ENCODE measurements at regions not wholly inside any gene's neighbourhood (a gene's known extent, or its start where the extent isn't known, plus 50 kb on each side); places are given as distances from the start of the nearest gene placed in this dataset.

- no peak for DNase-seq
These were observed 62.3 kb upstream of the NUDT4 start for GRCh38 chr12:93315385-93315906.

GRCh38 chr12:93315907-93316622, 61.7 kb upstream of the NUDT4 start:
- DNase-seq = no peak

- DNase-seq = no peak
These were observed 61.1 kb upstream of the NUDT4 start for GRCh38 chr12:93316623-93316971.

- no peak for DNase-seq
These were observed 60.5 kb upstream of the NUDT4 start for GRCh38 chr12:93317227-93317626.

DNA sequence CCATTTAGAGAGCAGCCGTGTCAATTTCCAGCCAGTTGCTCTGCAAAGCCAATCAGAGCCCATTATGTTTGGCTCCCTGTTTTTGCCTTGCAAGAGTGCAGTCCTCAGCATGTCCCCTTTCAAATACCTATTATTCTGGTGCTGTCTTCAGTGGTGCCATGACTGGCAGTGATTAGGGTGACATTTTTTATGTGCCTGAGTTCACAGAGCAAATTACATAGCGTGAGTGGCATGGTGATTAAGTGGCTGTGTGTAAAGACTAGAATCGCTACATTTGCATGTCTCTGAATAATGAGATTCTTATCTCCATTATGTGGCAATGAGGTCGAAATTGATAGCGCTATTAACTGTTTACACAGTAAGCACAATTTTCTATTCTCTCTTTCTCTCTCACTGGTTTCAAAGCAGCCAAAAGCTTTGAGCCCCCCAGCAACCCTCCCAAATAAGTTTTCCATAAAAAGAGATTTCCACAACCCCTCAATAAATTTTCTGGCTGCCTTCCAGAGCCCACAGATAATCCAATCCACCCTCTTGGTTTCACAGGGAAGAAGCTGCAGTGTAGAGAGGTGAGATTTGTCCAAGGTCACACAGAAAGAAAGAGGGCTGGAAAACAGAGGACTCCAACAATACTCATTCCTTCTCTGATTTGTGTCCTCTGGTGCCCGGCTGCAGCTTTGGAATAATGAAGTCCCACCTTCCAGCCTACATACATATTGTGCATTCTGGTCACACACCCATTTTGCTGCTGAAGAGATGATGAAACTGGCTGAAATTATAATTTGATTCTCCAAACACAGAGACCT, 58.8 kb upstream of the NUDT4 start:
- DNase-seq = no peak

- DNase-seq = no peak
These were observed 58.1 kb upstream of the NUDT4 start for GRCh38 chr12:93319523-93320050.

DNA sequence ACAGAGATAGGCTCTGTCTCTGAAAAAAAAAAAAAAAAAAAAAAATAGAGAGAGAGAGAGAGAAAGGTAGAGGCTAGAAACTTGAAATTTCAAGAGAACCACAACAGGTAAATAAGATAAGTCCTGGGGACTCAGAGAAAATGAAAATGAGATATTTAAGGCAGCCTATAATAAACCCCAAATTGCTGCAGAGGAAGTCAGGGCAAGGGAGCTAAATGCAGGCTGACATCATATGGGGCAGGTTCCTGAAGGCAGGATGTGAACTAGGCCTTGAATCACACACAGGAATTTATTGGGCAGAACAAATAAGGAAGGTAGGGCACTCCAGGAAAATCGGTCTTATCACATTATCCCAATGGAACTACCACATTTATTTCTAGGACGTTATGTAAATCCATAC, 54.9 kb upstream of the NUDT4 start:
- DNase-seq = no peak

GRCh38 chr12:93323625-93324329, 53.9 kb upstream of the NUDT4 start:
- DNase-seq = no peak

DNA sequence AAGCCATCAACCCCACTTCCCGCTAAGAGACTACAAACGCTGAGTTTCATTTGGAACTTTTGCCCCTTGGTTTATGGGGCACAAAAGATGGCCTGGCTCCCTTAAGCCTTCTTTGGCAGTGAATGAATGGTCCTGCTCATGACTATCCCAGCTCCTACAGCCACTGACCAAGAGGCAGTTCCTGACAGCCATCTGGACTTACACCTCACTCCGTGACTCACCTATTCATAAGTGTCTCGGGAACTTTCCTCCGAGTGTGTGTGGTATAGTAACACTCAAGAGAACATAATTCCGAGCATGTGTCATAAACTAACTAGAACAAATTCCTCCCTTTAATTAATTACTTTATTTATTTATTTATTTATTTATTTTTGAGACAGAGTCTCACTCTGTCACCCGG, 51.9 kb upstream of the NUDT4 start:
- no peak for DNase-seq

All from activated T-cell treated with anti-CD3 and anti-CD28 coated beads, Interleukin-2, amount 50 U/mL, for 48 hours (primary cell).